GM21529 (cell line): ENCODE measurements at regions not wholly inside any gene's neighbourhood (a gene's known extent, or its start where the extent isn't known, plus 50 kb on each side); places are given as distances from the start of the nearest gene placed in this dataset.
"Not testable (repeated sequence)": the region's sequence is repeated elsewhere in the genome, so short reads cannot be mapped to it uniquely, and the experiment has no call there.

Experiments used
- ATAC-seq: cut with Tn5 transposase; IDR thresholded peaks from one replicate; pipeline ENCODE4 v1.9.1; 2021; ENCODE audit not compliant: unreplicated experiment

DNA sequence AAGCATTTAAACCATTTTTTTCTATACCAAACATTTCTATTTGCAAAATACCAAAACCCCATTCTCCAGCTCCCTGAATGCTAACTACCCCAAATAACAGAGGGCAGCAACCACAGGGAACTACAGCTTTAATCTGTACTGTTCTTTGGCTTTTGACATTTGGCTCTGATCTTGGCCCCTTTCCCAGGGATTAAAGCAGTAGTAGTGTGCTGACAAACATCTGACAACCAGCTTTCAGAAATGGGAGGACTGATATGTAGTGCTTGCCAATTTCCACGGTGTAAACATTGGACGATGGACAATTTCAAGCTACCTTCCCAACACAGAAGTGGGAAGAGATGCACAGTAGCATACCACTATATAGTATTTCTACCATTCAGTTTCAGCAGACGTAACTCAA is 88.4 kb upstream of the TEAD1 start:
- no peak for ATAC-seq

DNA sequence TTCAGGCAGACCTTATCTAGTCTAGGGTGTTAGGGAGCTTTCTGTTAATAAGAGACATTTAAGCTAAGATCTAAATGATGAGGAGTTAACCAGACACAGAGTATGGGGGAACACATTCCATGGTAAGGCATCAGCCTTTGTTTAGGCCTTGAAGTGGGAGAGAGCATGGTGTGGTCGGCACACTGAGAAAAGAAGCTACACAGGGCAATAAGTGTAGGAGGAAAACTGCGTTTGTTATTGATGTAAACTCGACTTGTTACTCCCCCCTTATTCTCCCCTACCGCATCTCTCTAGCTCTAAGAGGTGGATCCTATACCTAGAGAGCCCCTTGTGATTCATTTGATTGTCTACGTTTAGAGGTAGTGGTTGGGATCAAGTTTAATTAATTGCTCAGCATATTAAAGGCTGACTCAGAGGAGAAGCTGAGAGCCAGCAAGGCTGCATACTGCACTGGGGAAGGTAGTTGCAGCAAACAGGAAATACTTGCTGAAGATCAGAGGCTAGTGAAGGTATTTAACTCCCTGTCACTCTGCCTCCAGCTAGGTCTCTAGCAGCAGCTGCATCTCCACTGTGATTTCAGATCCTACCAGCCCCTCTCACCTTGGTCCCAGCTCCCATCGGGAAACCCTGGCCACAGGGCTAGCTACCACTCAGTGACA is 86.8 kb upstream of the TEAD1 start:
- no peak for ATAC-seq

DNA sequence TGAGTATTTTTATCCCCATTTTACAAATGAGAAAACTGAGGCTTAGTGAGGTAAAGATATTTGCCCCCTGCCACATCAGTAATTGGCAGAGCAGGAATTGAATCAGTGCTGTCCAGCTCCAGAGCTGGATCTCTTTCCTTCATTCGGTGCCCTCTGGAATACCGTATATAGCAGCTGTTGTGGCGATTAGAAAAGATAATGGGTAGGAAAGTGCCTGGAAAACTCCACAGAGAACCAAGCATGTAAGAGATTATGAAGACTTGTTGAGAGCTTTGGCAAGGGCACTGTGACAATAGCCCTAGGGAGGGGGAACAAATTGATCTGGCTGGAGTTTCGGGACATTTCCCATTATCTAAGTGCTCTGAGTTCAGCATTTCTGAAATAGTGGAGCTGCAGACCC is 82.5 kb upstream of the TEAD1 start:
- ATAC-seq, result no peak

DNA sequence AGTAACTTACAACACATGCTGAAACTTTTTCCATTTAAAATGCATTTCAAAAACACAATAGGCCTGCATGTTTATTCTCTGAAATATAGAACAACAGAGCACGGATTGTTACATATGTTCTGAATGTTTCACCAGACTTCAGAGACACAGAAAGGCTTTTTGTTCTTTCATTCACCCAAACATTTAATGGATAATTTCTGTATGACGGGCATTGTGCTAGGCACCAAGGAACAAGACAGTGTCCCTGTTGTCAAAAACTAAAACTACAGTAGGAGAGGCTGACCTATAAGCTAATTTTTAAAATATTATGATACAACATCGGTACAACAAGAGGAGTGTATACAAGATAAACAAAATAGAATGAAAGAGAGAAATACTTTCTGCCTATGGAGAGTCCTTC is 81.9 kb upstream of the TEAD1 start:
- no peak for ATAC-seq

DNA sequence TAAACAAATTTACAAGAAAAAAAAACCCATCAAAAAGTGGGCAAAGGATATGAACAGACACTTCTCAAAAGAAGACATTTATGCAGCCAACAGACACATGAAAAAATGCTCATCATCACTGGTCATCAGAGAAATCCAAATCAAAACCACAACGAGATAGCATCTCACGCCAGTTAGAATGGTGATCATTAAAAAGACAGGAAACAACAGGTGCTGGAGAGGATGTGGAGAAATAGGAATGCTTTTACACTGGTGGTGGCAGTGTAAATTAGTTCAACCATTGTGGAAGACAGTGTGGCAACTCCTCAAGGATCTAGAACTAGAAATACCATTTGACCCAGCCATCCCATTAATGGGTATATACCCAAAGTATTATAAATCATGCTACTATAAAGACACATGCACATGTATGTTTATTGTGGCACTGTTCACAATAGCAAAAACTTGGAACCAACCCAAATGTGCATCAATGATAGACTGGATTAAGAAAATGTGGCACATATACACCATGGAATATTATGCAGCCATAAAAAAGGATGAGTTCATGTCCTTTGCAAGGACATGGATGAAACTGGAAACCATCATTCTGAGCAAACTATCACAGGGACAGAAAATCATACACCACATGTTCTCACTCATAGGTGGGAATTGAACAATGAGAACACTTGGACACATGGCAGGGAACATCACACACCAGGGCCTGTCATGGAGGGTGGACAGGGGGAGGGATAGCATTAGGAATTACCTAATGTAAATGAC is 79.0 kb upstream of the TEAD1 start:
- not testable (repeated sequence) for ATAC-seq

DNA sequence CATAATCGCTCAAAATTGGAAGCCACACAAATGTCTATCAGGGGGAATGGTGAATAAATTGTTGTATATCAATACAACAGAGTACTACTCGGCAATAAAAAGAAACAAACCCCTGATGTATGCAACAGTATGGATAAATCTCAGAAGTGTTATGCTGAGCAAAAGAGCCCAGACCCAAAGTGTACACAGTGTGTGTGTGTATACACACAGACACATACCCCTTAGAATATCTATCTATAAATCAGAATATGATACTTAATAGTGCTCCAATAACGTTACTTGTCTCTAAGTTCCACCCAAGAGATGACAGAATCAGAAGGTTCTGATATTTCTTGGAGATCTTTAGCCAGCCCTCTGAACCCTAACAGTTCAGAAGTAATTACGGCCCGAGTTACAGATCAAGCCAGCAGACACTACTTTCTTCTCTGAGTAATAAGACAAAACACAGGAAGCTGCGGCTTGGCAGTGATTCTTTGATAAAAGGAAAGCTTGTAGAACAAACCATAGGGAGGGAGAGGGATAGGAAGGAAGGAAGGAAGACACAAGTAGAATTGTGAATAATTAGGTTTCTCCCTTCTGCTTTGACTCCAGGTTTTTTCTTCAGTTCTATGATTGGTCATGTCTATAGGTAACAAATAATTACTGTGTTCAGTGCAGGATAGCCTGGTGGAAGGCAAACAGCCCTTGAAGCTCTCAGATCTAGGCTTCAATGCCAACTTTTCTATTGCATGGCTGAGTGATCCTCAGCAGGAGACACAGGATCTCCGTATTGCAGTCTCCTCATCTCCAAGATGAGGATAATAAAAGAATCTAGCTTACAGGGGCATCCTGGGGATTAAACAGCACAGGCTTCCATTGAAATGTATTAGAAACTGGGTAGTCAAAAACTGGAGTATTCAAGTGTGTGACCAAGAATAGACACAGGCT is 75.6 kb upstream of the TEAD1 start:
- no peak for ATAC-seq

DNA sequence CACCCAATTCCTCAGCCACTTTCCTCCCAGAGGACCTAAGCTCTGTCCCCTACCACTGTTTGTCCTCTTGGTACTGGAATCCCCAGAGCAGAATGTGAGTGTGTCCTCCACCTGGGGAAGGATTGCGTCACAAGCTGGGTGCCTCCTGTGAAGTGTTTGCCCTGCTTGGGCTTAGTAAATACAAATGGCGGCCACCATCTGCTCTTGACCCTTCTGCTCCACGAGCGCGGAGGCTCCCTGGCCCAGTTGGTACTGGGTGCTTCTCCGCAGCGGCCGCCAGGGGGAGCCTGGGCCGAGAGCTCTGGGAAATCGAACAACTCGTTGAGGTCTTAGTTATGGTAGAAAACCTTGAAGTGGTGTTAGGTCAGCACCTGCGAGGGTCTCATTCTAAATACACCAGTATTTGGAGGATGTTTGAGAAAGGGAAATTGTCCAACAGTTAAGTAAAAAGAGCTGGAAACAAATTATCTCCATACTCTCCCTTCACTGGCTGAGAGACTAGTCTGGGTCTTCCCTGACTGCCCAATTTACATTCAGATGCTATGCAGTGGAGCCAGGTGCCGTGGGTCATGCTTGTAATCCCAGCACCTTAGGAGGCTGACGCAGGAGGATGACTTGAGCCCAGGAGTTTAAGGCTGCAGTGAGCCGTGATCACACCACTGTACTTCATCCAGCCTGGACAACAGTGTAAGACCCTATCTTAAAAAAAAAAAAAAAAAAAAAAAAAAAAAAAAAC is 74.6 kb upstream of the TEAD1 start:
- peak; percentile 74 for ATAC-seq

DNA sequence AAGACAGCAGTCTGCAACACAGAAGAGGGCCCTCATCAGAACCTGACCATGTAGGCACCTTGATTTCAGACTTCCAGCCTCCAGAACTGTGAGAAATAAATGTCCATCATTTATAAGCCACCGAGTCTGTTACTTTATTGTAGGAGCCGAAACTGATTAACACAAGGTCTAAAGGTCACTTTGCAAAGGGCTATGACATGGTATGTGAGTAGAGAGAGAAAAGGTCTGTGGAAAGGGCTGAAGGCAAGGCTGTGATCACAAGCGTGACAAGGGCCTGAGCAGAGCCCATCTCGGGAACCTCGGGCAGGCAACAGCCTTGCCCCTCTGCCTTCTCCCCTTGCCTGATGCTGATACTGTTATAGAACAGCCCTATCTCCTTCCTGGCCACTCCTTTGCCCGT is 73.4 kb upstream of the TEAD1 start:
- no peak for ATAC-seq

DNA sequence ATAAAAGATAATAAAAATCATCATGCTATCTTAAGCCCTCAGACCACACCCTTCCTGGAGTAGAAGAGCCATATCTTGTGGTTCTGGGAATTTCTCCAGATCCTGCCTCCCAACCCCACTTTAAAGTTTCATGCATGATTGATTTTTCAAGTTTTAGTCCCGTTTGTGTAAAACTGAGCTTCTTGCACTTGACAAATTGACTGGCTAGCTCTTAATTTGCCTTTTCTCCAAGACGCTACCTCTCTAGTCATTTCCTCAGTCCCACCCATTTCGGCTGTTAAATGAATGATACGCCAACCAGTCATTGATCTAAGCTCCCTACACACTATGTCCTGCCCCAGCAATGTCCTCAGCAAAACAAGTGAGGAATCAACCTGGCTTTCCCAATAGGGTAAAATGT is 71.8 kb upstream of the TEAD1 start:
- no peak for ATAC-seq

DNA sequence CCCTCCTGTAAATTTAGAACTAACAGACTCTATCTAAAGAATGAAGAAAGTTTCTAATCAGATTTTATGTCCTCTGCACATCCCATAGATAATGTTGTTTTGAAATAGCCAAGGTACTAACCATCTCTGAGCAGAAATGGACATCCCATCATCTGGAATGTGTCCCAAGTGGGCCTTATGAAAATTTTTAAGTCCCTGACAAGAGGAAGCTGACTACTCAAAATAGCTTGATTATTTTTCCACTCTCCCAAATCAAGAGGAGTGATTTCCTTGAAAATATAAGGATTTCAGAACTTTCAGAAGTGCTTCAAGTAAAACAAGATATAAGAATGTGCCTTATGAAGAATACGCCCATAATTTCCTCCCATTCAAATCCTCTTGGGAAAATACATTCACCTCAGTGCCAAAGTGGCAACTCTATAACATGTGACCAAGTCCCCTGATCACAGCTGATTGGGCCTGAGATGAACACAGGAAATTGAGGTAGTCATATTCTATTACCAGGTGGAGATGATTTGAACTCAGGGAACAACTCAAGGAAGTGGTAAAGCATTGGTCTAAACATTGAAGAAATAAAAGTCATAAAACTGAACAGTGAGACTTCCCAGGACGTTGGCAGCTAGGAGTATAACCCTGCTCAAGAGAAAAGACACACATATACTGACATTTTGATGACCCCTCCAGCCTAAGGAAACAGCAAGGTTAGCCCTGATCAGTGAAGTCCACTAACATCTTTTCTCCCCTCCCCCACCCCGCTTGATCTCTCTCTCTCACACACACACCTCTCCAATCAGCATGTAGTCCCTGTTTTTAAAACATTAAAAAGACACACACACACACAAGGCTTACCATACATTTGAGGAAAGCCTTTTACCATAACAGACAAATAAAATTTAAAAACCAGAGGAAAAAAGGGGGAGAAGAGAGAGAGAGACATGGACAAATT is 70.8 kb upstream of the TEAD1 start:
- no peak for ATAC-seq

DNA sequence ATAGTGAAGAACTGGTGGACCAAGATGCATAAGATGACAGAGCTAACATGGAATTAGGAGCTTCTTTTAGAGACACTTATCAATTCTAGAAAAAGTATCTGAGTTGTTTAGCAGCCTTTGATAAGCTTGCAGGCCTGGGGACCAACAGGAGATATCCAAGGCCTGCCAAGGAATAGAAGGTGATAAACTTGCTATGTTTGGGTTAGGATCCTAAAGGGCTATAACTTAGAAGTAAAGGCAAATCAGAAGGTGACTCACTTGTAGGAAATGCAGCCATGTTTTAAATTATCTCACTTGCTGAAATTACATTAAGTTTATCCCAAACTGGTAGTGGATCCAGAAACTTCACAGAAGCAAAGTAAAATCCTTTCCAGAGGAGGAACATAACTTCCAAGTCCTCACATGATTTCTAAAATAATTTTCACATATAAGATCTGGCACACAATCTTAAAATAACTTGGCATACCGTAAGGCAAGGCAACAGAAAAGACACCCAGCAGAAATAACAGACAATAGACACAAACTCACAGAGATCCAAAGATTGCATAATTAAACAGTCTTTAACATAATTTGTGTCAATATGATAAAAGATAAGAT is 69.6 kb upstream of the TEAD1 start:
- ATAC-seq, result no peak

DNA sequence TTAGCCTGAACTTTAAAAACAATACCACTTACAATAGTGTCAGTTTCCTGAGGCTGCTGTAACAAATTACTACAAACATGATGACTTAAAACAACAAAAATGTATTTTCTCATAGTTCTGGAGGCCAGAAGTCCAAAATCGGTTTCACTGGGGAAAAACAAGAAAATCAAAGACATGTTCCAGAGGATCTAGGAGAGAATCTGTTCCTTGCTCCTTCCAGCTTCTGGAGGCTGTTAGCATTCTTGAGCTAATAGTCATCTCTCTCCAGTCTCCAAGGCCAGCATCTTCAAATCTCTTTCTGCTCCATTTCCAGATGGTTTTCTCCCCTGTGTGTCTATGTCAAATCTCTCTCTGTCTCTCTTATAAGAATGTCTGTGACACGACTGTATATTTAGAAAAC is 67.6 kb upstream of the TEAD1 start:
- ATAC-seq, result no peak

DNA sequence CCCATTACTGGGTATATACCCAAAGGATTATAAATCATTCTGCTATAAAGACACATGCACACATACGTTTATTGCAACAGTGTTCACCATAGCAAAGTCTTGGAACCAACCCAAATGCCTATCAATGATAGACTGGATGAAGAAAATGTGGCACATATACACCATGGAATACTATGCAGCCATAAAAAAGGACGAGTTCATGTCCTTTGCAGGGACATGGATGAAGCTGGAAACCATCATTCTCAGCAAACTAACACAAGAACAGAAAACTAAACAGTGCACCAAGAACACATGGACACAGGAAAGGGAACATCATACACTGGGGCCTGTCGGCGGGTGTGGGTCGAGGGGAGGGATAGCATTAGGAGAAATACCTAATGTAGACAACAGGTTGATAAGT is 65.5 kb upstream of the TEAD1 start:
- ATAC-seq, result not testable (repeated sequence)

DNA sequence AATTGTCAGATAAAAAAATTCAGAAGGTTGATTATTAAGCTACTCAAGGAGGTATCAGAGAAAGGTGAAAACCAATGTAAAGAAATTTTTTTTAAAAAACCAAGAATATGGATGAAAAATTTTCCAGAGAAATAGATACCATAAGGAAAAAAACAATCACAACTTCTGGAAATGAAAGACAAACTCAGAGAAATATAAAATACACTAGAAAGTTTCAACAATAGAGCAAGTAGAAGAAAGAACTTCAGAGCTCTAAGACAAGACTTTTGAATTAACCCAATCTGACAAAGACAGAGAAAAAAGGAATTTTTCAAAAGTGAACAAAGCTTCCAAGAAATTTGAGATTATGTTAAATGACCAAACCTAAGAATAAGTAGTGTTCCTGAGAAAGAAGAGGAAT is 62.9 kb upstream of the TEAD1 start:
- no peak for ATAC-seq

DNA sequence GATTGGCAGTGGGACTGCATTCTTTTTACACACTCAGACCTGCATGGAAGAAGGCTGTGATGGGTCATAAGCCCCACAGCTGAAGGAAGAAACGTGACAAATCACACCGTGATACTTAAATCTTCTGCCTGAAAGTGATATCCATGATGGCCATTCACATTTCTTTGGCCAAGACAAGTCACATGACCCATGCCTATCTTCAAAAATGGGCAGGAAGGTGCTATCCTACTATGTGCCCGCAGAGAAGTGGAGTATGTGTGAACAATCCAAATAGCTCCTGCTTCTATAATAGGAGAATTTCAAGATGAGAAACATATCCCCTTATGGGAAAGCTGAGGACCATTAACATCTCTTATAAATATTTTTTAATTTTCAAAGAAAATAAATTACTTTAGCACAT is 56.6 kb upstream of the TEAD1 start:
- no peak for ATAC-seq

DNA sequence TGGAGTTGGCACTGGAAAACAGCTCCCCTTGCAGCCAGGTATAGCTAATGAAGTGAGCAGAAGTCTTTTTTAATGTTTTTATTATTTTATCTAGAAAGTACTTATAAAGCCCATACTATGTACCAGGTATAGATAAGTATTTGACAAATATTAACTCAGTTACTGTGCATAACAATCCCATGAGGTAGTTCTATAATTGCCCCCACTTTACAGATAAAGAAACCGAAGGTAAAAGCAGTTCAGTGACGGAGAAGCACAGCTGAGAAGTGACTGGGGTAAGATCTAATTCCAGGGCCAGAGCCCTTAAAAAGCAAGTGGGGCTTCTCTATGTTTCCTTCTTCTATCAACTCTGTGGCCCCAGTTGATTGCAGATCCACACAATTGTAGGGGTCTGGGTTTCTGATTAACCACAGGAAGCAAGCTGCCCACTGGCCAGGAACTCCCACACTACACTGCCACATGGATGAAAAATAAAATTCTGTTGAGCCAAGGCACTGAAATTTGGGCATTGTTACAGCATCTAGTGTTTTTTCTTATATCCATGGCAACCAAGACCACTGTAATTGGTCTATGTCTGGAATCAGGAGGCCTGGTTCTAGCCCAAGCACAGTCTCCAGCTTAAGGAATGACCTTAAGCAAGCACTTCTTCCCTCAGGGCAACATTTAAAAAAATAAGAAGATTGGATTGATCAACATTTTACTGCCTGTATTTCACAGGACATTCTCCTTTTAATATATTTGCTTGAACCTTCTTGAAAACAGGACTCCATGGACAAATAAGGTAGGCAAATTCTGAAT is 55.3 kb upstream of the TEAD1 start:
- no peak for ATAC-seq

DNA sequence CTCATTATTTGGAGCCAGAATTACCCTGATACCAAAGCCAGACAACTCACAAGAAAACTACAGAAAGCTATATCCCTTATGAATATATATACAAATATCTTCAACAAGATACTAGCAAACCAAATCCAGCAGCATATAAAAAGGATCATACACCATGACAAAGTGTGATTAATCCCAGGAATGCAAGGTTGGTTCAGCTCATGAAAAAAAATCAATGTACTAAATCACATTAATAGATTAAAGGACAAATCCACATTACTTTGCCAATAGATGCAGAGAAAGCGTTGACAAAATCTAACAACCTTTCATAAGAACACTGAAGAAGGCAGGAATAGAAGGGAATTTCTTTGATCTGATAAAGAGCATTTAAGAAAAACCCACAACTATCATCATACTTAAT is 50.4 kb upstream of the TEAD1 start:
- no peak for ATAC-seq
